ENCODE measurements at regions not wholly inside any gene's neighbourhood (a gene's known extent, or its start where the extent isn't known, plus 50 kb on each side); places are given as distances from the start of the nearest gene placed in this dataset.

DNA sequence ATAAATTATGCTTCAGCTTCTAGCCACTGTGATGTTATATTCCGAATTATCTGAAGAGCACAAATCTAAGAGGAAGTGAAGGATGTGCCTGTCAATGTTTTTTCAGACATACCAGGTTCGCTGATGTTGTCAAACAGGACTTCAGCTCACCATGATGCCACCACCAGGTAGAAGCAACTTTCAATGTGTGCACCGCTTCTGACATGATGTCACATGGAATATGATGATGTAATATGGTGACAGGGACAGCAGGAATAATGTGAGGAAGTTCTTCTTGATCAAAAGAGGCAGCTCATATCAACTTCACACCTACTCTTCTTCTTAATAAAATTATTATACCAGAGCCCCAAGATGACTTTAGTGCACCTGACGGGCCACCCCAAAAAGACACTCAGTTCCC lies 893.2 kb downstream of the BCL11A start:
- no peaks in the 10 kb centered on the region for H3K27me3 ChIP-seq
- no peak overlapping the region for H3K4me3 ChIP-seq
- intact Hi-C loops (cut with DNase I) = no loop called here
- no peak for DNase-seq
- WGBS, 3 donors = 65 to 79% (median 69%) methylated on average over 4 of the region's 4 CpGs
- no peaks in the 10 kb centered on the region for H3K36me3 ChIP-seq
- TF ChIP-seq EP300 (IDR thresholded peaks at IDR 0.05) = no peak
- TF ChIP-seq, protein P1, sequence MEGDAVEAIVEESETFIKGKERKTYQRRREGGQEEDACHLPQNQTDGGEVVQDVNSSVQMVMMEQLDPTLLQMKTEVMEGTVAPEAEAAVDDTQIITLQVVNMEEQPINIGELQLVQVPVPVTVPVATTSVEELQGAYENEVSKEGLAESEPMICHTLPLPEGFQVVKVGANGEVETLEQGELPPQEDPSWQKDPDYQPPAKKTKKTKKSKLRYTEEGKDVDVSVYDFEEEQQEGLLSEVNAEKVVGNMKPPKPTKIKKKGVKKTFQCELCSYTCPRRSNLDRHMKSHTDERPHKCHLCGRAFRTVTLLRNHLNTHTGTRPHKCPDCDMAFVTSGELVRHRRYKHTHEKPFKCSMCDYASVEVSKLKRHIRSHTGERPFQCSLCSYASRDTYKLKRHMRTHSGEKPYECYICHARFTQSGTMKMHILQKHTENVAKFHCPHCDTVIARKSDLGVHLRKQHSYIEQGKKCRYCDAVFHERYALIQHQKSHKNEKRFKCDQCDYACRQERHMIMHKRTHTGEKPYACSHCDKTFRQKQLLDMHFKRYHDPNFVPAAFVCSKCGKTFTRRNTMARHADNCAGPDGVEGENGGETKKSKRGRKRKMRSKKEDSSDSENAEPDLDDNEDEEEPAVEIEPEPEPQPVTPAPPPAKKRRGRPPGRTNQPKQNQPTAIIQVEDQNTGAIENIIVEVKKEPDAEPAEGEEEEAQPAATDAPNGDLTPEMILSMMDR (IDR thresholded peaks at IDR 0.05) = no peak
- no peak for TF ChIP-seq POLR2A (IDR thresholded peaks at IDR 0.05)
- no peak overlapping the region for H3K27ac ChIP-seq
- H3K4me1 ChIP-seq (ENCODE audit: insufficient read depth) = no peaks in the 10 kb centered on the region
- no peaks in the 10 kb centered on the region for H3K9me3 ChIP-seq

DNA sequence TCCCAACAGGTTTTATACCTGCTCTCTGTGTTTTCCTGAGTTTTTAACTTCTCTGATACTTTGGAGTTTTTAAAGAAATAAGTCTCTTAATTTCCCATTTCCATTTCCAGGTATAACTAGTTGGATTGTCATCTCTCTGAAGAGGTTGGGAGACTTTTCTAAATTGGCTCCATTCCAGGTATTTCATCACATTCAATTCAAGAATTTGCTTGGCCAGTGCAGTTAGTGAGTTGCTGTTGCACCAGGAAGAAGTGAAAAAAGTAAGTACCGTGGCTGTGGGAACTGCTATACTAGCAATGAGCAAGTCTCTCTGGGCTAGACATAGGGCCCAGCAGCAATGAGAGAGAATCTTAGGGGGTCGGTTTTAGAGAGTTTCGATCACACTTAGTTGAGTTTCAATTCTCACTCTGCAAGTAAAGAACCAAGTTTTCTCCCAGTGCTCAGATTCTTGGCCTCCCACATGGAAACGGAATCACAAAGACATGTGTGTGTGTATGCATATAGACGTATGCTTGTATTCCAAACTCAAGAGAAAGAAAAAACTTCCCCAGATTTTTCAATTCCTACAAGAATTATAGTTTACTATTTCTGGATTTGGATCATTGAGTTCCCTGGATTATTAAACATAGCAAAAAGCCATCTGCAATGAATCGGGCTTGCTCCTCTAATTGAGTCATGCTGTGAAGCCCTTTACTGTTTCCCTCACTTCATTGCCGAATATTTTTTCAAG lies 894.4 kb downstream of the BCL11A start:
- Histone ChIP-seq H3K4me3 (no peak overlapping the region), H3K36me3 (no peaks in the 10 kb centered on the region), H3K4me1 (ENCODE audit: insufficient read depth) (no peaks in the 10 kb centered on the region), H3K27me3 (no peaks in the 10 kb centered on the region), H3K9me3 (no peaks in the 10 kb centered on the region), H3K27ac (no peak overlapping the region)
- intact Hi-C loops (cut with DNase I) = no loop called here
- no peak for DNase-seq
- 66% methylated on average over 7 of the region's 7 CpGs for WGBS, 3 donors
- TF ChIP-seq, protein P1 (IDR thresholded peaks at IDR 0.05) = no peak
- TF ChIP-seq EP300 (IDR thresholded peaks at IDR 0.05) = no peak
- no peak for TF ChIP-seq POLR2A (IDR thresholded peaks at IDR 0.05)

DNA sequence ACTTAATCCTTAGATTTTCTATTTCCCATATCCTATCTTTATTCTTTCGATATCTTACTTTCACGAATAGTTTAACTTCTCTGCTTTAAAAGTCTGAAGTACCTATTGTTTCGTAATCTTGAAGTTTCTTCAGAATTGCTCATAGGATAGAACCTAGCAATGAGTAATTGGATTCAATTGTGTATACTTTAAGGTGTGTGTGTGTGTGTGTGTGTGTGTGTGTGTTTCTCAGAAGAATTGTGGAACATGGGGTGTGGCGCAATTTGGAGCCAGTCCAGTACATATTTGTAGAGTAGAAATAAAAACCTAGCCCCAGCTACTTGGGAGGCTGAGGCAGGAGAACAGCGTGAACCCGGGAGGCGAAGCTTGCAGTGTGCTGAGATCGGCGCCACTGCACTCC lies 897.6 kb downstream of the BCL11A start:
- DNase-seq = no peak
- H3K4me3 ChIP-seq = no peak overlapping the region
- 93 to 96% (median 94%) methylated on average over 9 of the region's 9 CpGs for WGBS, 3 donors
- intact Hi-C loops (cut with DNase I) = no loop called here
- TF ChIP-seq EP300 (IDR thresholded peaks at IDR 0.05) = no peak
- TF ChIP-seq, protein P1 (IDR thresholded peaks at IDR 0.05) = no peak
- no peak for TF ChIP-seq POLR2A (IDR thresholded peaks at IDR 0.05)
- H3K27me3 ChIP-seq = no peaks in the 10 kb centered on the region
- H3K27ac ChIP-seq = no peak overlapping the region
- H3K4me1 ChIP-seq (ENCODE audit: insufficient read depth) = no peaks in the 10 kb centered on the region
- no peaks in the 10 kb centered on the region for H3K9me3 ChIP-seq
- H3K36me3 ChIP-seq = no peaks in the 10 kb centered on the region

DNA sequence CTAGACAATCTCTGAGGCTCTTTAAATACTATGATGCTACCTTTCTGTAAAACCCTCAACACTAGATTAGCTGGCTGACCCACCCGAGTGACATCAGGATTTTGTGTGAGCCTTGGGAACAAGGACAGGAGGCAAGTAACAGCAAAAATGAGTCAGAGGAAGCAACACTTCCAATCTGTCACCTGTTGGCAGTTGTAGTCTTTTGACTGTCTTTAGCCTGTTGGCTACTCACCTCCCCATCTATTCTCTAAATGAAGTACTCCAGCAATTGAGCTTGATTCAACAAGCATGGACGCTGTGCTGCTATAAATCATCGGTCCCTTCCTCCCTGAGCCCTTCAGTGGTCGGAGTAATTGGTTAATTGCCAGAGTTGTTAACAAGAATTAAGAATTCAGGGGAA lies 898.7 kb downstream of the BCL11A start:
- no peak for DNase-seq
- TF ChIP-seq EP300 (IDR thresholded peaks at IDR 0.05) = no peak
- H3K9me3 ChIP-seq = no peaks in the 10 kb centered on the region
- no peak overlapping the region for H3K27ac ChIP-seq
- no peak overlapping the region for H3K4me3 ChIP-seq
- H3K27me3 ChIP-seq = no peaks in the 10 kb centered on the region
- intact Hi-C loops (cut with DNase I) = no loop called here
- H3K36me3 ChIP-seq = no peaks in the 10 kb centered on the region
- 21 to 31% (median 23%) methylated on average over 4 of the region's 4 CpGs for WGBS, 3 donors
- H3K4me1 ChIP-seq (ENCODE audit: insufficient read depth) = no peaks in the 10 kb centered on the region

DNA sequence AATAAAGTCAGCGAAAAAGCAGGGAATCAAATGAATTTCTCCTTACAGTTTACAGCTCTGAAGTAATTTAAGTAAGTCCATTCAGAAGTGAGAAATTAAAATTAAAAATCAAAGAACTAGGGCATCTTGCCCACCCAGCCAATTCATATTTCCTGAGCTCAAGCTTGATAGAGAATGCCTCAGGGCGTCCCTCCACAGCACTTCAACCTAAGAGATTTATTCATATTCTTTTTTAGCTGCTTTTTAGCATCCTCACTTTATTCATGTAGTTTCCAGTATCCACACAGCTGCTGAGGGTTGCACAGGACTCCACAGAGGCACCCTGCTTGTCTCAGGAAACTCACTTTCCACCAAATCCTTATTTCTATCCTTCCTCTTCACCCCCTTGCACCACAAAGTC lies 900.3 kb downstream of the BCL11A start:
- TF ChIP-seq POLR2A (IDR thresholded peaks at IDR 0.05) = no peak
- WGBS, 3 donors = 67 to 84% (median 68%) methylated on average over 2 of the region's 2 CpGs
- no peaks in the 10 kb centered on the region for H3K4me1 ChIP-seq (ENCODE audit: insufficient read depth)
- H3K27me3 ChIP-seq = no peaks in the 10 kb centered on the region
- no peak overlapping the region for H3K4me3 ChIP-seq
- DNase-seq = no peak
- no peak overlapping the region for H3K27ac ChIP-seq
- H3K36me3 ChIP-seq = no peaks in the 10 kb centered on the region
- H3K9me3 ChIP-seq = no peaks in the 10 kb centered on the region
- intact Hi-C loops (cut with DNase I) = no loop called here
